GM21576 (cell line): ENCODE measurements at regions not wholly inside any gene's neighbourhood (a gene's known extent, or its start where the extent isn't known, plus 50 kb on each side); places are given as distances from the start of the nearest gene placed in this dataset.

Experiments used
- ATAC-seq: cut with Tn5 transposase; IDR thresholded peaks from one replicate; pipeline ENCODE4 v1.9.1; 2021; ENCODE audit warnings: mild to moderate bottlenecking, moderate library complexity; ENCODE audit not compliant: unreplicated experiment

DNA sequence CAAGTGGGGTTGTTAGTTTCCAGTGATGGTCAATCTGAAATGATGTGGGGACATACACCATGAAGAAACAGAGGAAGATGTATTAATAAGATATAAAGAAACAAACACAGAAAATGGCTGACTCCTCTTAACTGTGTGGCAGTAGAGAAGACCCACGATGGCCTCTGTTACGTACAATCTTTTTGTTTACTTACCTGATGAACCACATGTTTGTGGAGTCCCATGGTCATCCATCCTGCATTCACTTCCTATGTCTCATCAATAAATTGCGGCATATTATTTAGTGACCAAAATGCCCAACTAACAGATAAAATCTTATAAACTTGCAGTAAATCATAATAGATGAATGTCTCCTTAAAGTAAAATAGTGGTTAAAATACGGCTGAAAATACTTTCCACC lies 740.1 kb upstream of the LINC00305 start:
- no peak for ATAC-seq

DNA sequence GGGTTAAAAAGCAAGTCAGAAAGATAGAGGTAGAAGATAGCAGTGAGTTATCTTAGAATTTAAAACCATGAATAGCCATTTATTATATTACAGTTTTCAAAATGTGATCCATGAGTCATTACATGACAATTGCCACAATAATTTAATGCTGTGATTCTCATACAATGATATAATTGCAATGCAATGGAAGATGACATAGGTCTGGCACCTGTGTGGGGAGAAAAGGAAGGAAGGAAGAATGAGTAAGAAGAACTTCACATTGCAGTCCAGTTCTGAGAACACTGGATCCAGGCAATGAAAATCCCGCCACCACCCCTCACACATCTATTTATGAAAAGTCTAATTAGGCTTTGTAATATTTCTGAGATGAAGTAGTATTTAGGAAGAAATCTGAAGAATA lies 738.1 kb upstream of the LINC00305 start:
- no peak for ATAC-seq

DNA sequence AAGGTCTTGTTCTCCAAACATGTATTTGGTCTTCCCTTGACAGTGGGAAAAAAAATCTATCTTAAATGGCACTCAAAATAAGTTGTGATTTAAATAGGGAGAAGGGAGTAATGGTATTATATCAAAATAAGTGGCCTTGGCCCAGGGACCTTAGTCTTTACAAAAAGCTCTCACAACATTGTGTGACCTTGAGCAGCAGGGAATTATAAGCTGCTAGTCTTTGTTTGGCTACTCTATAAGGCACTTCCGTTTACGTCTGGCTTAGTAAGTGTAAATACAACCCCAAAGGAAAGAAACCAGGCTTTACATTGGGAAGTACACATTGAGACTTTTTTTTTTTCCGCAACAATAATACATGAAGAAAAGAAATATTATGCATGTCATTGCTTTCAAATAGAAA lies 734.0 kb upstream of the LINC00305 start:
- ATAC-seq, result no peak

DNA sequence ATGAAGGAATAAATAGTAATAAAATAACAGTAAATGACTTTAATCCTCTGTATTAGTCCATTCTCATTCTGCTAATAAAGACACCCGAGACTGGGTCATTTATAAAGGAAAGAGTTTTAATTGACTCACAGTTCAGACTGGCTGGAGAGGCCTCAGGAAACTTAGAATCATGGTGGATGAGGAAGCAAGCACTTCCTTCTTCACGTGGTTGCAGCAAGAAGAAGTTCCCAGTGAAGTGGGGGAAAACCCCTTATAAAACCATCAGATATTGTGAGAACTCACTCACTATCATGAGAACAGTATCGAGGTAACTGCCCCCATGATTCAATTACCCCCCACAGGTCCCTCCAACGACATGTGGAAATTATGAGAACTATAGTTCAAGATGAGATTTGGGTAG lies 727.9 kb upstream of the LINC00305 start:
- no peak for ATAC-seq

DNA sequence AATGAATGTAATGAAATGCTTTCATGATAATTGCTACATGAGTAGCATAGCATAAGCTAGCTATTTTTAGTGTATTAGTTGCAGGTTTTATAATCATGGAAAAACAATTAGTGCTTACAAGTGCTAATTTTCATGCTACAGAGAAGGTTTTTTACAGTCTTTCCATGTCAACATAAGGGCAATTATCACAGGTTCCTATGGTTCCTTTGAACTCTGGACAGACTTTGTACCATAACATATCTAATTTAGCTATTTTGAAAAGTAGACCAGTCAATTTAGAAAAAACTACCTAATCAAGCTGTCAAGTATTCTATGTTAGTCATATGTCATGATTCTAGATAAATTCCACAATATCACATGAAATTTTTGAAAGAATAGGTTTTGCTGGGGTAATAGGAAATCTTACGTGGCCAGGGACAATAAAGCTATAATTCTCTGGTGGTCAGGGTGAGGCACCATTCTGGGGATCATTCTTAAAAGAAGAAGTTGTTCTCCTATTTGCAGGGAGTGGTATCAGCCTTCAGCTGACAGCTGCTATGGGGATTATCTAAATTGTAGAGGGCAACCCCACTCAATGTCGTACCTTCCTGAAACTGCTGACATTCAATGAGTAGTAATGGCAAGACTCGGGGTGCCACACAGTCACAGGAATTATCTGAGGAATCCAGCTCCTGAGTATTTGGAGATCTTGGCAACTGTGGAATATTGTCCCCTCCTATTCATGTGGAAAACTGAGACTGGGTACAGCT lies 724.0 kb upstream of the LINC00305 start:
- ATAC-seq, result no peak

DNA sequence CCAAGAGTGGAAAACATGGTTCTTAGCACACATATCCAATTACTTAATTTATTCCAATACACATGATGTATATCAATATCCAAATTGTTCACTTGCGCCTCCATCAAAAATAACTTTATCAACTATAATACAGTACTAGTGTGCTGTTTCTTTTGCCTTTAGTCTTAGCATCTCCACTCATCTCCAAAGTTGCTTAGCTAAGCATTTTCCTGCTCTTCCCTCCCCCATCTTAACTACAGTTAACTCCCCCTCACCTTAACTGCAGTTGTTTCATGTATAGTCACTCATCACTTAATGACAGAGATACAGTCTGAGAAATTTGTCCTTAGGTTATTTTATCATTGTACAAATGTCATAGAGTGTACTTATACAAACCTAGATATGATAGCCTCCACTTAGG lies 705.2 kb upstream of the LINC00305 start:
- ATAC-seq, result no peak

DNA sequence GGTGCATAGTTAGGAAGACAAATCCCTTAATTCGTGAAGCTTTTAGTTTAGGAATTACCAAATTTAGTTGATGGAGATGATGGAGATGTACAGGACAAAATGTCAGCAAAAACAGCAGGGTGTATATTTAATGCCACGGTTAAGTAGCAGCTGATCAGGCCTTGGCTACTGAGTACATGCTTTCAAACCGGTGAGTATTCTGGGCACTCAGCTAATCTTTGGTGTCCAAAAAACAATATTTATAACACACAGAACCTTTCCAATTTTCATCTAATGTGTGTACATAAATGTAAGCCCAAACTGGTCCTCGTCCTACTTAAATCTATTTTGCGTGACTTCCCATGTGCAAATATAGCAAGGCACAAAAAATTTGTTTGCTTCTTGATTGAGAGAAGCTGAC lies 703.4 kb upstream of the LINC00305 start:
- no peak for ATAC-seq

DNA sequence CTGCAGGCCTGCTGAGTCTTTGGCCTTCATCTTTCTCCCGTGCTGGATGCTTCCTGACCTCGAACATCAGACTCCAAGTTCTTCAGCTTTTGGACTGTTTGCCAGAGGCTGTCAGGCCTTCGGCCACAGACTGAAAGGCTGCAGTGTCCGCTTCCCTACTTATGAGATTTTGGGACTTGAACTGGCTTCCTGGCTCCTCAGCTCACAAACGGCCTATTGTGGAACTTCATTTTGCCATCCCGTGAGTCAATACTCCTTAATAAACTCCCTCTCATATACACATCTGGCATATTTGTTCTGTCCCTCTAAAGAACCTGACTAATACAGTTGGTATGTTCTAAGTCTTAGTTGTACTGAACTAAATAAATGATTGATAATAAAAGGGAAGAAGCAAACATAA lies 702.8 kb upstream of the LINC00305 start:
- no peak for ATAC-seq

DNA sequence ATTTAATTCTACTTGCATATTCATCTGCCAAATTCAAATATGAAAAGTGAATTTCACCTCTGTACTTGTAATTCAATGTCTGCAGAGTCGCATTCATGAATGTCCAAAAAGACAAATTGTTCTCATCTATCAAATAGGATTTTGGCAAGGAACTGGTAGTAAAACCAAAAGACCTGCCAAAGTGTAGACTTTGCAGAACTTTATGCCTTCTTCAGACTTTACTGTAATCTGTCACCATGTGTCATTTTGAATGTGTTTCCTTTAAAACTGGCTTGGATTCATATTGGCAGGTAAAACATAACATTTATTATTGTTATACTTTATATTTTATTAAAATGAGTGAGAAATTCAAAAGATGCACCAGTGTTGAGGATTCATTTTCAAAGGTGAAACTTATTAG lies 701.9 kb upstream of the LINC00305 start:
- ATAC-seq, result no peak

DNA sequence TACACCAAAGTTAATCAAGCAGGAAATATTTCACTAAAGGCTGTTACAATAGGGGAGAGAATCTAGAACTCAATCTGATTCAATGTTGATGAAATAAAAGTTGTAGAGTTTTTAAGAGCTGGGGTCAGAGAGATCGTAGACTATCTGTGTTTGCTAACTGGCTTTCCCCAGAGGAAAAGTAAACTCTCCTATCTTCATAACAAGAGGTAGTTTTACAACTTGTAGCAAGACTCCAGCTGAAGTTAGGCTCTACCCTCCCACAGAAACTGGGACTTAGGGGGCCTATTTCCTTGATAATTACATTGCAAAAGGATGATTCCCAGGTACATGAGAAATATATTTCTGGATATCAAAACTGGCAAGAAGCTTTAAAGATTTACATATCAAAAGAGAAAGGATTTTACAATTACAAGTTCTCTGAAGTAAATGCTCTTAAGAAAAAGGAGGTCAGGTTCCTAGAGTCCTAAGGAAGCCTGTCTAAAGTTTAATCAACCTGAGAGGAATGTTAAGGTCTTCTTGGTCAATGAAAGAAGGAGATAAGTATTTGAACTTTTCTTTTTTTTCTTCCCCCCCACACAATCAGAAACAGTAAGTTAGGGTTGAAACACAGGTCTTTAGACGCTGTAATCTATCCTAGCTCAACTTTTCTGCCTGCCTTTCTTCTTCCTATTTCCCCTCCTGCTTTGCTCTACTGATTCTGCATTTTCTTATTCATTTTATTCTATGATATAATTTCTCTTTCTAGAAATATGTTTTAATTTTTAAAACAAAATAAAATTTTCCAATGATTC lies 692.2 kb upstream of the LINC00305 start:
- no peak for ATAC-seq

DNA sequence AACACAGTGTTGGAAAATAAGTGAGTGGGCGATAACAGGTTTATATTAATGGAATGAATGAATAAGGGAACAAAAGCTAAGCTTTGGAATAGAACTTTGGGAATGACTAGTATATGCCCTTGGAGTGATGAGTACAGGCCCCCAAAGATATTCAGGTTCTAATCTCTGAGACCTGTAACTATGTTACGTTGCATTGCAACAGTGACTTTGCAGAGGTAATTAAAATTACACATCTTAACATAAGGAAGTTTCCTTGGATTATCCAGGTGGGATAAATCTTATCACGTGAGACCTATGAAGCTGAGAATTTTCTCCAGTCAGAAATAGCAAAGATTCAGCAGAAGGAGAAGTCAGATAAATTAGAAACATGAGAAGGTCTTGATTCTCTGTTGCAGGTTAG lies 661.5 kb upstream of the LINC00305 start:
- no peak for ATAC-seq

DNA sequence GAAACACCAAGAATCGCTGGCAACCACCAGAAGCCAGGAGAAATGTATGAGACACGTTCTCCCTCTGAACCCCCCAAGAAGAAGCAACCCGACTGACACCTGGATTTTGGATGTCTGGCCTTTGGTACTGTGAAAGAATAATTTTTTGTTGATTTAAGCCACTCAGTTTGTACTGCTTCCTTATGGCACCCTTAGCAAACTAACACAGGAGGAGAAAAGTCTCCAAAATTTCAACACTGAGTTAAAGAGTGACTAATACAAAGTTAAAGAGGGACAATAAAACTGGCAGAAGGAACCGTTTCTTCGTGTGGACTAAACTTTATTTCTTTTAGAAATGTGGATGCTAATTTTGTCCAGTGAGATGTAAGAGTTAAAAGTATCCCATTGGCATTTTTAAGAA lies 660.9 kb upstream of the LINC00305 start:
- ATAC-seq, result no peak

DNA sequence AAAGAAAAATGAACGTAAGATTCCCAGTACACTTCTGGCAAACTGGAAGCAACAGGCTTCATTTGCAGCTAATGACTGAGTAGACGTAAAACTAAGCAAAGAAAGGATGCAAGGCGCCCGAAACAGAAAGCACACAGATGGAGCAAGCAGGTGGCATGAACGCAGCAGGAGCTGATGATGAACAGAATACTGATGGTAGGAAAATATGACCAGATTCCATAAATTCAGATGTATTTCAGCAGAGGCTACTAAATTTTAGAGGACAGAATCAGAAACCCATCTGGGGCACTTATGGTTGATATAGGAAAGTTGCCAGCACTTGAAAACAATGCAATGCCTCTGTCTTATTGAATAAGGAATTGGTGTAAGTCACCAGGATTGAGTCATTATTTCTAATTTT lies 658.7 kb upstream of the LINC00305 start:
- no peak for ATAC-seq

DNA sequence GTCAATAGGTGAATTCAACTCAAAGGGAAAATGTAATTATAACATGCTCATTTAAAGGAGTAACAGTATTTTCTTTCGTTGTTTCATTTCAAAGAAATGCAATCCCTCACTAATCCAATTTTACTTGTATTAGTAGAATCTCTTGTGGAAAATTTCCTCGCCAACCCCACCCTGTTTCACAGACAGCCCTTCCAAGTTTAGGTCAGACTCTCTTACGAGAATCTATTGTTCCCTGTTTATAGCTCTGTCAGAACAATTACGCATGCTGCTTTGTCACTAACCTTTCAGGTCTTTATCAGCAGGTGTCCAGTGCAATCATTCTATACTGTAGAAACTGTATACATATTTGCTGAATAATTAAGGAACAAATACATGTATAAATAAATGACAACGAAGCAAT lies 657.8 kb upstream of the LINC00305 start:
- no peak for ATAC-seq

DNA sequence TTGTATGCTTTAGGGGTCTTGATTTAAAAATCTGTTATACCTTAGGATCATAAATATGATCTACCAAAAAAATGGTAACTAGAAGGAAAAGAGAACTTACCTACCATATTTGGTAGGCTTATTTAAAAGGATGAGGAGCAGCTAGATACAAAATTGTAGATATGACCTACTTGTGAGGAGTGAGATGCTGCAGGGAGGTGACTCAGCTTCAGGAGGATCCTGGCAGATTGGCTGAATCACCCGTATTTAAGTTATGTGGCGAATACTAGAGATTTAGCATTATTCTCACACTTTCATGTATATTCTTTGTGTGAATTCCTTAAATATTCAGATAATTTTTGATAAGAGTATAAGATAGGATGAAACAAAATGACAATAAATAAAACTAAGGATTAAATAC lies 657.3 kb upstream of the LINC00305 start:
- ATAC-seq, result no peak

DNA sequence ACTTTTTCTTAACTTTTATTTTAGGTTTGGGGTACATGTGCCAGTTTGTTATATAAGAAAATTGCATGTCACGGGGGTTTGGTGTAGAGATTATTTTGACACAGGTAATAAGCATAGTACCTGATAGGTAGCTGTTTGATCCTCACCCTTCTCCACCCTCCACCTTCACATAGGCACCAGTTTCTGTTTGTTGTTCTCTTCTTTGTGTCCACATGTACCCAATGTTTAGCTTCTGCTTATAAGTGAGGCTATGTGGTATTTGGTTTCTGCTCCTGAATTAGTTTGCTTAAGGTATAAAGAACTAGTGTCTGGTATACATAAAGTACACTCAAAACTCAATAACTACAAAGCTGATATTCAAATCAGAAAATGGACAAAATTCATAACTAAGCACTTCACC lies 654.6 kb upstream of the LINC00305 start:
- ATAC-seq, result no peak

DNA sequence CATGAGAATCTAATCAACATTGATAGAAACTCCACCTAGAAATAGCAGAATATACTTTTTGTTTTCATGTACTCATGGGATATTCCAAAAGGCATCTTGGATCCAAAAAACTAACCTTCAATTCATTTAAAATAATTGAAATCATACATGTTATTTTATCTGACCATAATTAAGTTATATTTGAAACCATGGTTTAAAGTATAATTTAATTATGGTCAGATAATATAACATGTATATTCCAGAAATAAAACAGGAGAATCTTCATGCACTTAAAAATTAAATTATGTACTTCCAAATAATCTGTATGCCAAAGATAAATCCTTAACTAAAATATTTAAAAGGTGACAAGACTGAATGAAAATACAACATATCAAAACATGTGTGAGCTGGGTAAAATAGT lies 651.3 kb upstream of the LINC00305 start:
- ATAC-seq, result no peak

DNA sequence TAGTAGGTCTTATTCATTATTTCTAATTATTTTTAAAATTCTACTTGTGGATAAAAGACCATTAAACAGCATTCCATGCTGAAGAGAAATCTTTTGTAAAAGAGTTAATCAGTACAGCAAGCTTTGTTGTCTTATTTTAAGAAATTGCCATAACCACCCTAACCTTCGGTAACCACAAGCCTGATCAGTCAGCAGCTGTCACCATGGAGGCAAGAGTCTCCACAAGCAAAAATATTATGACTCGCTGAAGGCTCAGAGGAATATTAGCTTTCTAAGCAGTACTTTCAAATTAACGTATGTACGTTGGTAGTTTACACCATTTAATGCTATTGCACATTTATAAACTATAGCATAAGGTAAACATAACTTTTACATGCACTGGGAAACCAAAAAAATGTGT lies 650.5 kb upstream of the LINC00305 start:
- no peak for ATAC-seq

DNA sequence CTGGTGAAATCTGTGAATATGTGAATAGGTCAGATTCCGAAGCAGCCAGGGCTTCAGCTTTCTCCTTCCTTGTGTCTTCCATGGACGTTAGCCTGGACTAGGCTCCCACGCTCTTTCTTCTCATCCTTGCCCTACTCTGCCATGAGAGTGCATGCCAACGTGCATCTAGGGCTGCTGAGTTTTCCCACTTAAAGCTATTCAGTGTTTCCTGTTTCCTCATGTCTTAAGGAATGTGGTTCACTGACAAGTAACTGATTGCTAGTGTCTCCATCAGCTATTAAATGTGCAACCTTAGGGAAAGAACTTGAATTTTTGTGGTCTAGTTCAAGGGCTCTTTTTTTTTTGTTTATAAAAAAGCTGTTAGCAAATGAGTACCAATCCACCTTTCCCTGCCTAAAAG lies 642.3 kb upstream of the LINC00305 start:
- ATAC-seq, result no peak

DNA sequence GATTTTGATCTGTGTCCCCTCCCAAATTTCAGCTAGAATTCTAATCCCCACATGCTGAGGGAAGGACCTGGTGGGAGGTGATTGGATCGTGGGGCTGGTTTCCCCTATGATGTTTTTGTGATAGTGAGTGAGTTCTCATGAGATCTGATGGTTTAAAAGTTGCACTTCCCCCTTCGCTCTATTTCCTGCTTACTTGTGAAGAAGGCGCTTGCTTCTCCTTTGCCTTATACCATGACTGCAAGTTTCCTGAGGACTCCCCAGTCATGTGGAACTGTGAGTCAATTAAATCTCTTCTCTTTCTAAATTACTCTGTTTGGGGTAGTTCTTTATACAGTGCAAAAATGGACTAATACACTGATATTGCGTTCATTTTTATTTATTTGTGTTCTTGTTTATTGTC lies 636.8 kb upstream of the LINC00305 start:
- ATAC-seq, result no peak

DNA sequence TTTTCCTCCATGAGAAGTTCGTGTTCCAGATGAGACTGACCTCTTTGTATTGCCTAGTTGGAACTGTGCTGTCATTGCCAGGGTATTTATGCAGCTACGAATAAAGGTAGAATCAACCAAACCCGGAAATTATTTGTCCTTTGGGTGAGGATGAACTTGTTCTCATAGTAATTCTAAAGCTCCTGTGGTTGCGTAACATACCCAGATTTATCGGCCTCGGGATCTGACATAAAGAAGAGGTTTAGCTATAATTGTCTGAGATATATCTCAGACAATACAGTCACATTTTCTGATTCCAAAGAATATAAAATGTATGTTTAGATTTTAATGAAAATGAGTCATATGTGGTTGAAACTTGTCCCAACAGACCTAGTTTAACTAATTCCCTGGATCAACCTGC lies 628.7 kb upstream of the LINC00305 start:
- no peak for ATAC-seq

DNA sequence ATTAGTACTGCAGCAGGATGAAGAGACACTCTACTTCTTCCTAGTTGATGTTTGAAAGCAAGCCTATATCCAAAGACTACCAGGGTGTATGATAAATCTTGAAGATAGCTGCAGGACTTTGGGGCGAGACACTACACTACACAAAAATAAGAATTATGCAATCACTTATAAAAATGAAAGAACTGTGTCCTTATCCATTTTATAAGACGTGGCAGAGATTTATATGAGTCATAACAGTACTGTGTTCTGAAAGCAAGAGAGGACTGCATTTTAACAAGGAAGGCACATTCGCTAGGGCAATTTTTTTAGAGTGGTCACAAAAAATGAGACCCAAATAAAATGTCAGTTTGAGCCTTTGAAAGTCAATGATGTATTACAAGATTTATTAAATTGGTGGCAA lies 617.0 kb upstream of the LINC00305 start:
- ATAC-seq, result no peak

DNA sequence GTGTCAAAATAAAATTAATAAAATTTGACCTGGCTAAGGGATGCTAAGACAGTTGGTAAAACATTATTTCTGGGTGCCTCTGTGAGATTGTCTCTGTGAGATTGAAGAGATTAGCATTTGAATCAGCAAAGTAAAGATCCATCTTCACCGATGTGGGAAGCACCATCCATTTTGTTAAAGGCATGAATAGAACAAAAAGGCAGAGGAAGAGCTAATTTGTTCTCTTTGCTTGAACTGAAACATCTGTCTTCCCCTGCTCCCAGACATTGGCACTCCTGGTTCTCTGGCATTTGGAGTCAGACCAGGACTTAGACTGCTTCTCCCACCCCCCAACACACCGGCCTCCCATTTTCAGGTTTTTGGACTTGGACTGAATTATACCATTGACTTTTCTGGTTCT lies 603.8 kb upstream of the LINC00305 start:
- ATAC-seq, result no peak
